Esophagus muscularis mucosa (tissue), 4 donors: ENCODE measurements at regions not wholly inside any gene's neighbourhood (a gene's known extent, or its start where the extent isn't known, plus 50 kb on each side); places are given as distances from the start of the nearest gene placed in this dataset.

Experiments used
- CTCF ChIP-seq, 3 experiments: fragments of 200-600 bp in 2 of 3; fragments of 450-650 bp in 1 of 3; sonication (generic) in 2 of 3; IDR thresholded peaks; one replicate each; pipeline ENCODE4 v1.5.1; 2017 to 2019; ENCODE audit warnings: antibody characterized with exemption in 3 of 3, mild to moderate bottlenecking in 2 of 3, moderate library complexity in 1 of 3
- EP300 ChIP-seq: sonication (generic); formaldehyde crosslinking; IDR thresholded peaks from one replicate; pipeline ENCODE4 v1.6.1; 2017; ENCODE audit warnings: antibody characterized with exemption
- POLR2A ChIP-seq: fragments of 450-650 bp; IDR thresholded peaks from one replicate; pipeline ENCODE4 v1.6.1; 2017; ENCODE audit warnings: antibody characterized with exemption, moderate library complexity, mild to moderate bottlenecking, low read depth
- POLR2AphosphoS5 ChIP-seq, 2 donors: sonication (generic); formaldehyde crosslinking; IDR thresholded peaks; one replicate each; pipeline ENCODE4 v1.6.1; 2017; ENCODE audit warnings: antibody characterized with exemption in 2 of 2

DNA sequence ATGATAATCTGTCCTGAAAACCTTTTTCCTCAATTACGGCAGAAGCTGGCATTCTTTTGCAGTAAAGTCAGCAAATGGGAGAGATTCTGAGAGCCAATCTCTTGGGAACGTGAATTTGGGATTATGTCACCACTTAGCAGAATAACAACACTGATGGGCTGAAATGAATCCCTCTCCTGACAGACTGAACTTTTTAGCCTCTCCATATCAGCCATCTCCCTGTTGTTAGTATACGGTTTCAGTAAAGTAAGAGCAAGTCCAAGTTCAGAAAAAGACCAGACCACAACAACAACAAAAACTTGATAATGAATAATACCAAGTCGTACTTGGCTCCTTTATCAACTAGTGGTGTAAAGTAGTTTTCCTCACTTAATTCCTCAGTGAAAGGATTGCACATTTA lies 1048.8 kb downstream of the GATA3 start:
- no peak for TF ChIP-seq POLR2A
- TF ChIP-seq CTCF (IDR thresholded peaks at IDR 0.05), result no peak
- TF ChIP-seq POLR2AphosphoS5 (IDR thresholded peaks at IDR 0.05), result no peak
- no peak for TF ChIP-seq EP300
